GM13976 (cell line): ENCODE measurements at regions not wholly inside any gene's neighbourhood (a gene's known extent, or its start where the extent isn't known, plus 50 kb on each side); places are given as distances from the start of the nearest gene placed in this dataset.

Experiments used
- DNase-seq: peaks from one replicate; pipeline ENCODE4 v3.0.0; 2012; ENCODE audit warnings: low spot score
- in situ Hi-C: fragments of 300-500 bp; cut with MboI; formaldehyde crosslinking; loops from one replicate; pipeline ENCODE4 v1.12.0; 2022; ENCODE audit warnings: low sequenced_read_pairs, mixed read lengths, inconsistent platforms; ENCODE audit not compliant: unreplicated experiment
- TF ChIP-seq, protein P1 (sequence below): IDR thresholded peaks from 2 replicates; pipeline ENCODE4 v1.5.1; 2012; ENCODE audit warnings: borderline replicate concordance, mild to moderate bottlenecking; ENCODE audit not compliant: insufficient read depth; ENCODE audit errors: extremely low read depth, missing control alignments, control extremely low read depth

DNA sequence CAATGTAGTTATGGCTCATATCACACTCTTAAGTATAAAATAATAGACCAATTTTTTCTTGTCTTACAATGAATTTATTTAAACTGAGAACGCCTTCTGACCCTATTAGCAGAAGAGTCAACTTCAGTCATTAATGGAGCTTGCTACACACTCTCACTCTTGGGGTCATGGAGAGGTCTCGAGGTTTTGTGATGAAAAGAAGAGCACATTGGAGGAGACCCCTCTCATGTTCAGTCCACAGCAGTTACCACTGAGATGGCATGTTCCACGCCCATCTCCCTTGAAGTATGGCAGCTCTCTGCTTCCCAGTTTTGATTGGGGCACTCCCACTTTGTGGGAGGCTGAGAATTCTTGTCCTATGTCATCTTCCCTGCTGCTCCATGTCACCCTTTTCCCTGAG lies 266.4 kb downstream of the RPS29 start:
- TF ChIP-seq, protein P1, sequence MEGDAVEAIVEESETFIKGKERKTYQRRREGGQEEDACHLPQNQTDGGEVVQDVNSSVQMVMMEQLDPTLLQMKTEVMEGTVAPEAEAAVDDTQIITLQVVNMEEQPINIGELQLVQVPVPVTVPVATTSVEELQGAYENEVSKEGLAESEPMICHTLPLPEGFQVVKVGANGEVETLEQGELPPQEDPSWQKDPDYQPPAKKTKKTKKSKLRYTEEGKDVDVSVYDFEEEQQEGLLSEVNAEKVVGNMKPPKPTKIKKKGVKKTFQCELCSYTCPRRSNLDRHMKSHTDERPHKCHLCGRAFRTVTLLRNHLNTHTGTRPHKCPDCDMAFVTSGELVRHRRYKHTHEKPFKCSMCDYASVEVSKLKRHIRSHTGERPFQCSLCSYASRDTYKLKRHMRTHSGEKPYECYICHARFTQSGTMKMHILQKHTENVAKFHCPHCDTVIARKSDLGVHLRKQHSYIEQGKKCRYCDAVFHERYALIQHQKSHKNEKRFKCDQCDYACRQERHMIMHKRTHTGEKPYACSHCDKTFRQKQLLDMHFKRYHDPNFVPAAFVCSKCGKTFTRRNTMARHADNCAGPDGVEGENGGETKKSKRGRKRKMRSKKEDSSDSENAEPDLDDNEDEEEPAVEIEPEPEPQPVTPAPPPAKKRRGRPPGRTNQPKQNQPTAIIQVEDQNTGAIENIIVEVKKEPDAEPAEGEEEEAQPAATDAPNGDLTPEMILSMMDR, result no peak
- no peak for DNase-seq
- in situ Hi-C loops, result no loop called here

DNA sequence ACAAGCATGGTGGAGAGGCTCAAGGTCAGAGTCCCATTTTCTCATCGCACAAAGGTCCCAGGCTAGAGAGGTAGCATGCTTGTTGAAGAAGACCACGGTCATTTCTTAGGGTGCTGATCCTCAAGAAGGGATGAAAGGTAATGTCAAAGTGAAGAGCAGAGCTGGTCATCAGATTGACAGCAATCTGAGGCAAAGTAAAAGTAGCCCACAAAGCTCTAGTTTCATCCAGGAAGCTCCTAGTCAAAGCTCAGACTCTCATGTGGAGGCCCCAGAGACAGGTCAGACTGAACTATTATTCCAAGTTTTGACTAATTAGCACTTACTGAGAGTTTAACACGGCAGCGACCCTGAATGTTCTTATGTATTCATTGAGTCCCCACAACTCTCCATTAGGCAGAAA lies 270.6 kb downstream of the RPS29 start:
- TF ChIP-seq, protein P1, result no peak
- in situ Hi-C loops, result no loop called here
- no peak for DNase-seq

DNA sequence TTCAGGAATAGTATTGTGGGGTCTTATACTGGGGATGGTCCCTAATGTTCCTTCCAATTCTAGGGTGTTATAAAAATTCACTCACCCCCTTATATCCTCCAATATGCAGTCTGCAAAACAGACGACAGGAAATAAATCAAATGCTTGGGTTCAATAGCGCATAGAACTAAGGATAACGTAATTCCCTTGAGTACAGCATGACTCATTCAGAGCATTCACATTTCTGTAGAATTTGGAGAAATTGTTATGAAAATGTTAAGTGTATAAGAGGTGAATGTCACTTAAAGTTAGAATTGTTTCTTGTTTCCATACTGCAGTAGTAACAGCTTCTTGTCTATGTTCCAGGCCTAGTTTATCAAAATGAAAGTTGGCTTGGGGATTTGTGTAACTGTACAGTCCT lies 271.4 kb downstream of the RPS29 start:
- no peak for DNase-seq
- TF ChIP-seq, protein P1, result no peak
- in situ Hi-C loops, result no loop called here

DNA sequence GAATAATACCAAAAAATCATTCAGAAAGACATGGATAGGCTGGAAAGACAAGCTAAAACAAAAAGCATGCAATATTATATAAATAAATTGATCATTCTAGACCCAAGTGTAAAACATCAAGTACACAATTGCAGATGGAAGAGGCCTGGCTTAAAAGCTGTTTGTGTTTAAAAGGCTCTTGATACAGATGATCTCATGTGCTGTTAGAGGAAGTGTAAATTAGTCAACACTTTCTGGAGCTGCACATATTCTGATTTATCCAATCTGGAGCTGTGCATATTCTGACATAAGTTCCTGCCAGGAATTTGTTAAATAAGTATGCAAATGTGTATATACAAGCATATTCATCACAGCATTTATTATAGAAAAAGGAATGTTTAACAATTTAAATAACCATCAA lies 273.1 kb downstream of the RPS29 start:
- TF ChIP-seq, protein P1, result no peak
- in situ Hi-C loops, result no loop called here
- no peak for DNase-seq

DNA sequence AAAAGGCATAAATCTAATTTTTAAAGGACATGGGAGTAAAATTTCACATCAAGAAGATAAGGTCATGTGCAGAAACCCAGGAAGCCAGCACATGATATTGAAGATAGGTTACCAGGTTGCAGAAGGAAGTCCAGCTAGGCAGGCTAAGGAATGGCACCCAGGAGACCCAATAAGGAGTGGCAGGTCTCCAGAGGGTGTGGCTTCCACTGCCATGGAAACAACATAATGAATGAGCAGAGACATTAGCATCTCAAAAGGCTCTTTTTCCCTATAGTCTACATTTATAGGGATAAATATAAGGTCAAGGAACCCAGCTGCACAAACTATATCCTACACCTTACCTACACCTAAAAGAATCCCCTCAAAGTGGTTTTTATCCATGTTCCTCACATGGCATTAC lies 275.9 kb downstream of the RPS29 start:
- in situ Hi-C loops, result no loop called here
- no peak for DNase-seq
- TF ChIP-seq, protein P1, result no peak

DNA sequence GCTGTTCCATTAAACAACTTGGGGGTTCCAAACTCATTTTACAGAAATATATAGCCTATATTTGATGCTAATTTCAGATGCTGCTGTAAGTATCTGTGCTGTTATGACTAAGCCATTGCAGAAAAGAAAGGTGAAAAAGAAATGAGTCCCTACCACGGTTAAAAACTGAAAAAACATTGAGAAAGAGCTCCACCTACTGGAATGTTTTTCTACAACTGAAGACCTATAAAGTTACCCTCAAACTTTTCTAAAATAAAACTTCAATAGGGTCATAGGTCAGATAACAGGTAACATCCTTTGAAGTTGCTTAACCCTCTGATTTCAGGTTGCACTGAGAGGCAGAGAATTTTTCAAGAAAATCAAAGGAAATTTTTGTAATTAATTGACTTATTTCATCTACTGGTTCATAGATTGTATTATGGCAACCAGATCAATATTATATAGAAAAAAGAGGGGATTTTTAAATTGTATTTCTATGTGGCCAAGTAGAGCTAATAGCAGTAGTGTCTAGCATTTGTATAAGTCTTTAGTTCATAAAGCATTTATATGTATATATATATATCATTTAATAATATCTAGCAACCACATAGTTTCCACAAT lies 279.9 kb downstream of the RPS29 start:
- peak; percentile 23 for DNase-seq
- in situ Hi-C loops, result no loop called here
- TF ChIP-seq, protein P1, result no peak
